SK-N-SH (cell line): ENCODE measurements at regions not wholly inside any gene's neighbourhood (a gene's known extent, or its start where the extent isn't known, plus 50 kb on each side); places are given as distances from the start of the nearest gene placed in this dataset.

Source experiments
- CTCF ChIA-PET: fragments of 300-600, 350-600 bp; formaldehyde crosslinking; extraction: SDS; loops from one replicate; lab custom pipeline; 2021; lab: Yijun Ruan, JAX
- POLR2A ChIA-PET: fragments of 350-600 bp; sonication (Branson Sonifier 250); formaldehyde crosslinking; extraction: SDS; loops from one replicate; lab custom pipeline; 2020; ENCODE audit warnings: antibody characterized with exemption, inconsistent platforms; lab: Yijun Ruan, JAX
- DNase-seq: peaks from one replicate; pipeline ENCODE4 v3.0.0; 2012
- H2AFZ ChIP-seq: fragments of 200-600 bp; sonication (generic); 2 replicates; pipeline ENCODE4 v1.8.1; 2016; ENCODE audit warnings: antibody characterized with exemption, mild to moderate bottlenecking, low read depth
- H3F3A ChIP-seq: fragments of 200-600 bp; sonication (generic); replicated peaks from 2 replicates; pipeline ENCODE3; 2016; ENCODE audit warnings: antibody characterized with exemption, mild to moderate bottlenecking; ENCODE audit not compliant: insufficient read depth
- H3K27ac ChIP-seq, 2 experiments: fragments of 200-500 bp in 1 of 2; fragments of 200-600 bp in 1 of 2; sonication (Bioruptor generic) in 1 of 2; sonication (generic), shearing (Covaris generic) in 1 of 2; 2 replicates each; pipeline versions ENCODE4 v1.5.1 to v1.6.1; 2014 to 2016; ENCODE audit warnings: low read depth in 2 of 2, inconsistent platforms in 1 of 2, low read length in 1 of 2, mild to moderate bottlenecking in 1 of 2, mixed read lengths in 1 of 2
- H3K27me3 ChIP-seq: fragments of 200-600 bp; sonication (generic), shearing (Covaris generic); 2 replicates; pipeline ENCODE4 v1.6.1; 2016; ENCODE audit warnings: mixed run types; ENCODE audit not compliant: insufficient read depth
- H3K36me3 ChIP-seq, 2 experiments: fragments of 200-500 bp in 1 of 2; fragments of 200-600 bp in 1 of 2; sonication (Bioruptor generic) in 1 of 2; sonication (generic) in 1 of 2; replicated peaks in 1 of 2; 2 replicates each; pipeline versions ENCODE3 to v1.5.1; 2014 to 2016; ENCODE audit warnings: low read length in 1 of 2, mild to moderate bottlenecking in 1 of 2; ENCODE audit not compliant: insufficient read depth in 2 of 2, control insufficient read depth in 1 of 2
- H3K4me1 ChIP-seq, 2 experiments: fragments of 200-500 bp in 1 of 2; fragments of 200-600 bp in 1 of 2; sonication (Bioruptor generic) in 1 of 2; sonication (generic), shearing (Covaris generic) in 1 of 2; 2 replicates each; pipeline versions ENCODE4 v1.5.1 to v1.6.1; 2014 to 2016; ENCODE audit warnings: low read depth in 1 of 2, low read length in 1 of 2, mixed run types in 1 of 2; ENCODE audit not compliant: insufficient read depth in 2 of 2, control insufficient read depth in 1 of 2
- H3K4me2 ChIP-seq: fragments of 200-600 bp; sonication (generic), shearing (Covaris generic); 2 replicates; pipeline ENCODE4 v1.6.1; 2017; ENCODE audit warnings: mixed run types
- H3K4me3 ChIP-seq, 2 experiments: fragments of 200-500 bp in 1 of 2; fragments of 200-600 bp in 1 of 2; sonication (Bioruptor generic) in 1 of 2; sonication (generic), shearing (Covaris generic) in 1 of 2; 2 replicates each; pipeline versions ENCODE4 v1.5.1 to v1.8.1; 2014 to 2016; ENCODE audit warnings: low read depth in 2 of 2, inconsistent platforms in 1 of 2, low read length in 1 of 2, mild to moderate bottlenecking in 1 of 2, mixed read lengths in 1 of 2, moderate library complexity in 1 of 2
- H3K79me2 ChIP-seq: fragments of 200-600 bp; sonication (generic); 2 replicates; pipeline ENCODE4 v1.8.1; 2017; ENCODE audit warnings: mild to moderate bottlenecking; ENCODE audit not compliant: insufficient read depth
- H3K9ac ChIP-seq: fragments of 200-600 bp; sonication (generic); 2 replicates; pipeline ENCODE4 v1.6.1; 2017; ENCODE audit warnings: mixed run types
- H3K9me2 ChIP-seq: fragments of 200-600 bp; sonication (generic); 2 replicates; pipeline ENCODE4 v1.6.1; 2017; ENCODE audit warnings: mixed run types
- H3K9me3 ChIP-seq: fragments of 200-600 bp; sonication (generic); 2 replicates; pipeline ENCODE4 v1.6.1; 2017; ENCODE audit warnings: mixed run types, mild to moderate bottlenecking, moderate library complexity
- H4K20me1 ChIP-seq: fragments of 200-600 bp; sonication (generic); 2 replicates; pipeline ENCODE4 v1.6.1; 2017; ENCODE audit warnings: mild to moderate bottlenecking, mixed run types; ENCODE audit not compliant: insufficient read depth
- FOSL2 ChIP-seq: IDR thresholded peaks from 2 replicates; pipeline ENCODE4 v1.4.0; 2012; ENCODE audit warnings: low read depth, mild to moderate bottlenecking, moderate library complexity, borderline replicate concordance
- FOXJ3 ChIP-seq: sonication (generic); formaldehyde crosslinking; IDR thresholded peaks from 2 replicates; pipeline ENCODE4 v1.5.1; 2020; ENCODE audit warnings: mild to moderate bottlenecking, missing genetic modification reagents
- GABPA ChIP-seq: IDR thresholded peaks from 2 replicates; pipeline ENCODE4 v1.4.0; 2012; ENCODE audit warnings: low read depth, mild to moderate bottlenecking
- JUND ChIP-seq: IDR thresholded peaks from 2 replicates; pipeline ENCODE4 v1.4.0; 2012
- MEF2A ChIP-seq: IDR thresholded peaks from 2 replicates; pipeline ENCODE4 v1.4.0; 2012; ENCODE audit warnings: low read depth, borderline replicate concordance
- MXI1 ChIP-seq: IDR thresholded peaks from 2 replicates; pipeline ENCODE4 v1.6.1; 2012; ENCODE audit warnings: mild to moderate bottlenecking, low read depth, low read length, improper control_type of control experiment
- NFIC ChIP-seq: IDR thresholded peaks from 2 replicates; pipeline ENCODE4 v1.4.0; 2012; ENCODE audit warnings: borderline replicate concordance
- POLR2AphosphoS5 ChIP-seq: IDR thresholded peaks from 2 replicates; pipeline ENCODE4 v1.6.1; 2012; ENCODE audit warnings: low read depth, low read length
- RAD21 ChIP-seq: IDR thresholded peaks from 2 replicates; pipeline ENCODE4 v1.6.1; 2012; ENCODE audit warnings: mild to moderate bottlenecking, low read length
- SIN3A ChIP-seq: IDR thresholded peaks from 2 replicates; pipeline ENCODE4 v1.6.1; 2012; ENCODE audit warnings: low read depth, mild to moderate bottlenecking, low read length, moderate library complexity, borderline replicate concordance
- TAF1 ChIP-seq: IDR thresholded peaks from 2 replicates; pipeline ENCODE4 v1.6.1; 2012; ENCODE audit warnings: low read depth, mild to moderate bottlenecking, low read length, moderate library complexity, borderline replicate concordance
- TCF12 ChIP-seq: IDR thresholded peaks from 2 replicates; pipeline ENCODE4 v1.4.0; 2012
- TEAD4 ChIP-seq: IDR thresholded peaks from 2 replicates; pipeline ENCODE4 v1.4.0; 2012; ENCODE audit warnings: mild to moderate bottlenecking, borderline replicate concordance; ENCODE audit not compliant: insufficient read depth
- WGBS: methylation state at CpG from one replicate; pipeline ENCODE4 v1.1.6; 2017; ENCODE audit warnings: low lambda C conversion rate; 5-methylcytosine and 5-hydroxymethylcytosine counted together
- TF ChIP-seq, protein P1 (sequence below): fragments of 150-350 bp; IDR thresholded peaks from 2 replicates; pipeline ENCODE4 v1.6.1; 2017; ENCODE audit warnings: antibody characterized with exemption, low read length, low read depth, borderline replicate concordance
- TF ChIP-seq, protein P2 (sequence below): IDR thresholded peaks from 2 replicates; pipeline ENCODE4; 2012
- TF ChIP-seq, protein P3 (sequence below): IDR thresholded peaks from 2 replicates; pipeline ENCODE4 v1.6.1; 2012; ENCODE audit warnings: mild to moderate bottlenecking, low read depth, low read length, moderate library complexity

DNA sequence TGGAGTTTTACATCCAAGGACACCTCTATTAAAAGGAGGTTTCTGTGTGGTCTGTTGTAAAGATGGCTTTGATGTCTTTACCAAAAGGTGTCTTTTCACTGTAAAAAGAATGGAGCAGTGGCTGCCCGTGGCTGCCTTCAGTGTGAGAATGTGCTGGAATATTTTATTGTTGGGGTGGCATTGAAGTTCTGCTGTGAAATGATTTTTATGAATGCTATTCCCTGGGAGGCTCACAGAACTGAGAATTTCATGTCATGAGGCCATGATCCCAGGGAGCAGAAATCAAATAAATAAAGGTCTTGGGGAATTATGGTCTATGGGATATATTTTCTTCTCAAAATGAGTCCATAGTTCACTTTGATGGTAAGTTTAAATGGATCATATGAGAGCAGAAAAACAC lies 425.2 kb upstream of the ZNF608 start:
- no peaks in the 10 kb centered on the region for H3K79me2 ChIP-seq
- no peak for TF ChIP-seq NFIC
- no peak for TF ChIP-seq FOXJ3 (CRISPR knock-in tag)
- TF ChIP-seq TCF12: no peak
- no peak for TF ChIP-seq MXI1
- TF ChIP-seq, protein P1, sequence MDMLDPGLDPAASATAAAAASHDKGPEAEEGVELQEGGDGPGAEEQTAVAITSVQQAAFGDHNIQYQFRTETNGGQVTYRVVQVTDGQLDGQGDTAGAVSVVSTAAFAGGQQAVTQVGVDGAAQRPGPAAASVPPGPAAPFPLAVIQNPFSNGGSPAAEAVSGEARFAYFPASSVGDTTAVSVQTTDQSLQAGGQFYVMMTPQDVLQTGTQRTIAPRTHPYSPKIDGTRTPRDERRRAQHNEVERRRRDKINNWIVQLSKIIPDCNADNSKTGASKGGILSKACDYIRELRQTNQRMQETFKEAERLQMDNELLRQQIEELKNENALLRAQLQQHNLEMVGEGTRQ: no peak
- TF ChIP-seq GABPA: no peak
- TF ChIP-seq TEAD4: no peak
- TF ChIP-seq, protein P2, sequence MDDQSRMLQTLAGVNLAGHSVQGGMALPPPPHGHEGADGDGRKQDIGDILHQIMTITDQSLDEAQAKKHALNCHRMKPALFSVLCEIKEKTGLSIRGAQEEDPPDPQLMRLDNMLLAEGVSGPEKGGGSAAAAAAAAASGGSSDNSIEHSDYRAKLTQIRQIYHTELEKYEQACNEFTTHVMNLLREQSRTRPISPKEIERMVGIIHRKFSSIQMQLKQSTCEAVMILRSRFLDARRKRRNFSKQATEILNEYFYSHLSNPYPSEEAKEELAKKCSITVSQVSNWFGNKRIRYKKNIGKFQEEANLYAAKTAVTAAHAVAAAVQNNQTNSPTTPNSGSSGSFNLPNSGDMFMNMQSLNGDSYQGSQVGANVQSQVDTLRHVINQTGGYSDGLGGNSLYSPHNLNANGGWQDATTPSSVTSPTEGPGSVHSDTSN: no peak
- no peak for TF ChIP-seq TAF1
- TF ChIP-seq POLR2AphosphoS5: no peak
- TF ChIP-seq SIN3A: no peak
- TF ChIP-seq RAD21: no peak
- no peak for TF ChIP-seq MEF2A
- H3K4me2 ChIP-seq: no peak overlapping the region
- no peaks in the 10 kb centered on the region for H3K9me2 ChIP-seq
- H3F3A ChIP-seq: no peaks in the 10 kb centered on the region
- no peak overlapping the region for H2AFZ ChIP-seq
- WGBS: 55% methylated on average over 1 of the region's 1 CpG
- H3K27me3 ChIP-seq: no peaks in the 10 kb centered on the region
- H3K9me3 ChIP-seq: no peaks in the 10 kb centered on the region
- H3K27ac ChIP-seq: no peak overlapping the region
- H3K4me3 ChIP-seq: no peak overlapping the region
- ChIA-PET POLR2A (no interaction called here), CTCF (no interaction called here)
- H4K20me1 ChIP-seq: no peaks in the 10 kb centered on the region
- no peaks in the 10 kb centered on the region for H3K4me1 ChIP-seq
- H3K9ac ChIP-seq: no peak overlapping the region
- H3K36me3 ChIP-seq: no peaks in the 10 kb centered on the region
- no peak for DNase-seq

DNA sequence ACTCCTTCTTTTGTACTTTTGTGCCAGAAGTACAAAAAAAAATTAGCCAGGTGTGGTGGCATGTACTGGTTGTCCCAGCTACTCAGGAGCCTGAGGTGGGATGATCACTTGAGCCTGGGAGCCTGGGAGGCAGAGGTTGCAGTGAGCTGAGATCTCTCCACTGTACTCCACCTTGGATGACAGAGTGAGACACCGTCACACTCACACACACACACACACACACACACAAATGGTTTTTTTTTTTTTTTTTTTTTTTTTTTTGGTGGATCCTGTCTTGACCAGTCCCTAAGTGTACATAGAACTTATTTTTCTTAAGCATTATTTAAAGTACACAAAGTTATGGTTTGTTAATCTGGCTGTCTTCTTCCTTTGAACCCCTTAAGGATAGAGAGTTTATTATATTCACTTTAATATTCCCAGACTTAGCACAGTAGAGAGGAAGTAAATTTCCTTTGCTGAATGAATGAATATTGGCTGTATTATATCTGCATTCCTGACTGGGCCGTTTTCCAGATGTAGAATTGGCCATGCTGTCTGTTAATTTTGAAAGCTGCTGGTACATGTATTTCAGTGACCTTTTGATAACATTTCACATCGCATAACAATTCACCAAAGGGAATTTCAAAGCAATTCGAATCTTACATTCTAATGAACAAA lies 429.0 kb upstream of the ZNF608 start:
- no peak for TF ChIP-seq FOSL2
- no peak for TF ChIP-seq JUND
- no peak for TF ChIP-seq MEF2A
- TF ChIP-seq, protein P1: no peak
- TF ChIP-seq SIN3A: no peak
- TF ChIP-seq, protein P3, sequence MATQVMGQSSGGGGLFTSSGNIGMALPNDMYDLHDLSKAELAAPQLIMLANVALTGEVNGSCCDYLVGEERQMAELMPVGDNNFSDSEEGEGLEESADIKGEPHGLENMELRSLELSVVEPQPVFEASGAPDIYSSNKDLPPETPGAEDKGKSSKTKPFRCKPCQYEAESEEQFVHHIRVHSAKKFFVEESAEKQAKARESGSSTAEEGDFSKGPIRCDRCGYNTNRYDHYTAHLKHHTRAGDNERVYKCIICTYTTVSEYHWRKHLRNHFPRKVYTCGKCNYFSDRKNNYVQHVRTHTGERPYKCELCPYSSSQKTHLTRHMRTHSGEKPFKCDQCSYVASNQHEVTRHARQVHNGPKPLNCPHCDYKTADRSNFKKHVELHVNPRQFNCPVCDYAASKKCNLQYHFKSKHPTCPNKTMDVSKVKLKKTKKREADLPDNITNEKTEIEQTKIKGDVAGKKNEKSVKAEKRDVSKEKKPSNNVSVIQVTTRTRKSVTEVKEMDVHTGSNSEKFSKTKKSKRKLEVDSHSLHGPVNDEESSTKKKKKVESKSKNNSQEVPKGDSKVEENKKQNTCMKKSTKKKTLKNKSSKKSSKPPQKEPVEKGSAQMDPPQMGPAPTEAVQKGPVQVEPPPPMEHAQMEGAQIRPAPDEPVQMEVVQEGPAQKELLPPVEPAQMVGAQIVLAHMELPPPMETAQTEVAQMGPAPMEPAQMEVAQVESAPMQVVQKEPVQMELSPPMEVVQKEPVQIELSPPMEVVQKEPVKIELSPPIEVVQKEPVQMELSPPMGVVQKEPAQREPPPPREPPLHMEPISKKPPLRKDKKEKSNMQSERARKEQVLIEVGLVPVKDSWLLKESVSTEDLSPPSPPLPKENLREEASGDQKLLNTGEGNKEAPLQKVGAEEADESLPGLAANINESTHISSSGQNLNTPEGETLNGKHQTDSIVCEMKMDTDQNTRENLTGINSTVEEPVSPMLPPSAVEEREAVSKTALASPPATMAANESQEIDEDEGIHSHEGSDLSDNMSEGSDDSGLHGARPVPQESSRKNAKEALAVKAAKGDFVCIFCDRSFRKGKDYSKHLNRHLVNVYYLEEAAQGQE: no peak
- Histone ChIP-seq H3K36me3 (no peaks in the 10 kb centered on the region), H3K4me1 (peaks cover 0 to 6% of the 10 kb centered on the region in 2 experiments; a peak in 1 of 4 replicates), H3F3A (no peaks in the 10 kb centered on the region), H3K9me3 (no peaks in the 10 kb centered on the region), H3K79me2 (no peaks in the 10 kb centered on the region), H3K27ac (no peak overlapping the region), H4K20me1 (no peaks in the 10 kb centered on the region), H3K9ac (no peak overlapping the region), H3K4me2 (no peak overlapping the region), H3K27me3 (no peaks in the 10 kb centered on the region), H2AFZ (no peak overlapping the region), H3K4me3 (no peak overlapping the region), H3K9me2 (no peaks in the 10 kb centered on the region)
- ChIA-PET POLR2A (no interaction called here), CTCF (interaction anchor here (0.8 kb wide), 1 partner anchor 9 kb away, joined by 3 read pairs; no protein-coding TSS in a partner anchor)
- DNase-seq: no peak
- 72% methylated on average over 3 of the region's 4 CpGs for WGBS
